SK-N-SH (cell line): ENCODE measurements at regions not wholly inside any gene's neighbourhood (a gene's known extent, or its start where the extent isn't known, plus 50 kb on each side); places are given as distances from the start of the nearest gene placed in this dataset.

Experiments used
- CTCF ChIA-PET: fragments of 300-600, 350-600 bp; formaldehyde crosslinking; extraction: SDS; loops from one replicate; lab custom pipeline; 2021; lab: Yijun Ruan, JAX
- POLR2A ChIA-PET: fragments of 350-600 bp; sonication (Branson Sonifier 250); formaldehyde crosslinking; extraction: SDS; loops from one replicate; lab custom pipeline; 2020; ENCODE audit warnings: antibody characterized with exemption, inconsistent platforms; lab: Yijun Ruan, JAX
- DNase-seq: peaks from one replicate; pipeline ENCODE4 v3.0.0; 2012
- H2AFZ ChIP-seq: fragments of 200-600 bp; sonication (generic); 2 replicates; pipeline ENCODE4 v1.8.1; 2016; ENCODE audit warnings: antibody characterized with exemption, mild to moderate bottlenecking, low read depth
- H3F3A ChIP-seq: fragments of 200-600 bp; sonication (generic); replicated peaks from 2 replicates; pipeline ENCODE3; 2016; ENCODE audit warnings: antibody characterized with exemption, mild to moderate bottlenecking; ENCODE audit not compliant: insufficient read depth
- H3K27ac ChIP-seq, 2 experiments: fragments of 200-500 bp in 1 of 2; fragments of 200-600 bp in 1 of 2; sonication (Bioruptor generic) in 1 of 2; sonication (generic), shearing (Covaris generic) in 1 of 2; 2 replicates each; pipeline versions ENCODE4 v1.5.1 to v1.6.1; 2014 to 2016; ENCODE audit warnings: low read depth in 2 of 2, inconsistent platforms in 1 of 2, low read length in 1 of 2, mild to moderate bottlenecking in 1 of 2, mixed read lengths in 1 of 2
- H3K27me3 ChIP-seq: fragments of 200-600 bp; sonication (generic), shearing (Covaris generic); 2 replicates; pipeline ENCODE4 v1.6.1; 2016; ENCODE audit warnings: mixed run types; ENCODE audit not compliant: insufficient read depth
- H3K36me3 ChIP-seq, 2 experiments: fragments of 200-500 bp in 1 of 2; fragments of 200-600 bp in 1 of 2; sonication (Bioruptor generic) in 1 of 2; sonication (generic) in 1 of 2; replicated peaks in 1 of 2; 2 replicates each; pipeline versions ENCODE3 to v1.5.1; 2014 to 2016; ENCODE audit warnings: low read length in 1 of 2, mild to moderate bottlenecking in 1 of 2; ENCODE audit not compliant: insufficient read depth in 2 of 2, control insufficient read depth in 1 of 2
- H3K4me1 ChIP-seq, 2 experiments: fragments of 200-500 bp in 1 of 2; fragments of 200-600 bp in 1 of 2; sonication (Bioruptor generic) in 1 of 2; sonication (generic), shearing (Covaris generic) in 1 of 2; 2 replicates each; pipeline versions ENCODE4 v1.5.1 to v1.6.1; 2014 to 2016; ENCODE audit warnings: low read depth in 1 of 2, low read length in 1 of 2, mixed run types in 1 of 2; ENCODE audit not compliant: insufficient read depth in 2 of 2, control insufficient read depth in 1 of 2
- H3K4me2 ChIP-seq: fragments of 200-600 bp; sonication (generic), shearing (Covaris generic); 2 replicates; pipeline ENCODE4 v1.6.1; 2017; ENCODE audit warnings: mixed run types
- H3K4me3 ChIP-seq, 2 experiments: fragments of 200-500 bp in 1 of 2; fragments of 200-600 bp in 1 of 2; sonication (Bioruptor generic) in 1 of 2; sonication (generic), shearing (Covaris generic) in 1 of 2; 2 replicates each; pipeline versions ENCODE4 v1.5.1 to v1.8.1; 2014 to 2016; ENCODE audit warnings: low read depth in 2 of 2, inconsistent platforms in 1 of 2, low read length in 1 of 2, mild to moderate bottlenecking in 1 of 2, mixed read lengths in 1 of 2, moderate library complexity in 1 of 2
- H3K79me2 ChIP-seq: fragments of 200-600 bp; sonication (generic); 2 replicates; pipeline ENCODE4 v1.8.1; 2017; ENCODE audit warnings: mild to moderate bottlenecking; ENCODE audit not compliant: insufficient read depth
- H3K9ac ChIP-seq: fragments of 200-600 bp; sonication (generic); 2 replicates; pipeline ENCODE4 v1.6.1; 2017; ENCODE audit warnings: mixed run types
- H3K9me2 ChIP-seq: fragments of 200-600 bp; sonication (generic); 2 replicates; pipeline ENCODE4 v1.6.1; 2017; ENCODE audit warnings: mixed run types
- H3K9me3 ChIP-seq: fragments of 200-600 bp; sonication (generic); 2 replicates; pipeline ENCODE4 v1.6.1; 2017; ENCODE audit warnings: mixed run types, mild to moderate bottlenecking, moderate library complexity
- H4K20me1 ChIP-seq: fragments of 200-600 bp; sonication (generic); 2 replicates; pipeline ENCODE4 v1.6.1; 2017; ENCODE audit warnings: mild to moderate bottlenecking, mixed run types; ENCODE audit not compliant: insufficient read depth
- CHD2 ChIP-seq: fragments of 150-350 bp; IDR thresholded peaks from 2 replicates; pipeline ENCODE4 v1.6.1; 2018; ENCODE audit warnings: low read length; ENCODE audit not compliant: partially characterized antibody
- CTCF ChIP-seq: fragments of 200-600 bp; sonication (generic); IDR thresholded peaks from 2 replicates; pipeline ENCODE4 v1.6.1; 2017; ENCODE audit warnings: antibody characterized with exemption, mild to moderate bottlenecking, moderate library complexity
- EP300 ChIP-seq, 2 experiments: IDR thresholded peaks; 2 replicates each; pipeline versions ENCODE4 v1.4.0 to v1.6.1; 2012; ENCODE audit warnings: borderline replicate concordance in 1 of 2, low read depth in 1 of 2, low read length in 1 of 2
- EZH2phosphoT487 ChIP-seq: fragments of 200-600 bp; sonication (generic); IDR thresholded peaks from 2 replicates; pipeline ENCODE4 v1.6.1; 2017; ENCODE audit warnings: low read depth, mixed run types, mild to moderate bottlenecking, antibody characterized with exemption, moderate library complexity, borderline replicate concordance
- FOXJ3 ChIP-seq: sonication (generic); formaldehyde crosslinking; IDR thresholded peaks from 2 replicates; pipeline ENCODE4 v1.5.1; 2020; ENCODE audit warnings: mild to moderate bottlenecking, missing genetic modification reagents
- FOXM1 ChIP-seq: IDR thresholded peaks from 2 replicates; pipeline ENCODE4 v1.4.0; 2012; ENCODE audit warnings: low read depth, mild to moderate bottlenecking
- GABPA ChIP-seq: IDR thresholded peaks from 2 replicates; pipeline ENCODE4 v1.4.0; 2012; ENCODE audit warnings: low read depth, mild to moderate bottlenecking
- GATA2 ChIP-seq: sonication (generic); formaldehyde crosslinking; IDR thresholded peaks from 2 replicates; pipeline ENCODE4 v1.5.0; 2020; ENCODE audit warnings: mild to moderate bottlenecking, missing genetic modification reagents
- JUND ChIP-seq: IDR thresholded peaks from 2 replicates; pipeline ENCODE4 v1.4.0; 2012
- MAX ChIP-seq: IDR thresholded peaks from 2 replicates; pipeline ENCODE4 v1.4.0; 2012; ENCODE audit warnings: low read depth
- MXI1 ChIP-seq: IDR thresholded peaks from 2 replicates; pipeline ENCODE4 v1.6.1; 2012; ENCODE audit warnings: mild to moderate bottlenecking, low read depth, low read length, improper control_type of control experiment
- NFIC ChIP-seq: IDR thresholded peaks from 2 replicates; pipeline ENCODE4 v1.4.0; 2012; ENCODE audit warnings: borderline replicate concordance
- PBX3 ChIP-seq: IDR thresholded peaks from 2 replicates; pipeline ENCODE4; 2012
- POLR2AphosphoS5 ChIP-seq: IDR thresholded peaks from 2 replicates; pipeline ENCODE4 v1.6.1; 2012; ENCODE audit warnings: low read depth, low read length
- RCOR1 ChIP-seq: fragments of 150-350 bp; IDR thresholded peaks from 2 replicates; pipeline ENCODE4 v1.6.1; 2017; ENCODE audit warnings: antibody characterized with exemption, low read length
- RFX5 ChIP-seq: IDR thresholded peaks from 2 replicates; pipeline ENCODE4 v1.6.1; 2012; ENCODE audit warnings: mild to moderate bottlenecking, improper control_type of control experiment, low read length
- SMC3 ChIP-seq: IDR thresholded peaks from 2 replicates; pipeline ENCODE4 v1.6.1; 2012; ENCODE audit warnings: low read depth, low read length, improper control_type of control experiment
- TAF1 ChIP-seq: IDR thresholded peaks from 2 replicates; pipeline ENCODE4 v1.6.1; 2012; ENCODE audit warnings: low read depth, mild to moderate bottlenecking, low read length, moderate library complexity, borderline replicate concordance
- TCF12 ChIP-seq: IDR thresholded peaks from 2 replicates; pipeline ENCODE4 v1.4.0; 2012
- USF1 ChIP-seq: IDR thresholded peaks from 2 replicates; pipeline ENCODE4 v1.4.0; 2012; ENCODE audit warnings: low read depth, borderline replicate concordance
- USF2 ChIP-seq: fragments of 150-350 bp; IDR thresholded peaks from 2 replicates; pipeline ENCODE4 v1.6.1; 2017; ENCODE audit warnings: antibody characterized with exemption, low read length, low read depth, borderline replicate concordance
- YY1 ChIP-seq: IDR thresholded peaks from 2 replicates; pipeline ENCODE4 v1.4.0; 2012; ENCODE audit warnings: low read depth, mild to moderate bottlenecking
- WGBS: methylation state at CpG from one replicate; pipeline ENCODE4 v1.1.6; 2017; ENCODE audit warnings: low lambda C conversion rate; 5-methylcytosine and 5-hydroxymethylcytosine counted together

- TF ChIP-seq SMC3, result no peak
- TF ChIP-seq MXI1, result no peak
- no peak for TF ChIP-seq EZH2phosphoT487
- TF ChIP-seq EP300 (IDR thresholded peaks at IDR 0.05; ENCODE audit: borderline replicate concordance in 1 of 2, low read depth in 1 of 2, low read length in 1 of 2), result no peak
- no peak for TF ChIP-seq TCF12
- TF ChIP-seq JUND, result no peak
- no peak for TF ChIP-seq YY1
- TF ChIP-seq MAX, result no peak
- TF ChIP-seq CHD2, result no peak
- no peak for TF ChIP-seq GATA2 (CRISPR knock-in tag)
- TF ChIP-seq FOXM1, result no peak
- no peak for TF ChIP-seq FOXJ3 (CRISPR knock-in tag)
Observed at GRCh38 chr1:187892683-187893039, 1063.9 kb downstream of the PLA2G4A start (continued).

GRCh38 chr1:187893471-187893870 lies 1064.7 kb downstream of the PLA2G4A start:
- Histone ChIP-seq H2AFZ (no peak overlapping the region), H3K36me3 (no peaks in the 10 kb centered on the region), H3K4me1 (peaks cover 0 to 7% of the 10 kb centered on the region in 2 experiments; a peak in 2 of 4 replicates), H3K27me3 (no peaks in the 10 kb centered on the region), H3K4me3 (no peak overlapping the region), H3K9me3 (no peaks in the 10 kb centered on the region), H3K9ac (no peak overlapping the region), H3K27ac (no peak overlapping the region), H4K20me1 (no peaks in the 10 kb centered on the region), H3K4me2 (no peak overlapping the region), H3F3A (no peaks in the 10 kb centered on the region), H3K79me2 (no peaks in the 10 kb centered on the region), H3K9me2 (no peaks in the 10 kb centered on the region)
- no peak for TF ChIP-seq YY1
- TF ChIP-seq MAX, result no peak
- no peak for TF ChIP-seq JUND
- no peak for TF ChIP-seq CTCF
- TF ChIP-seq EP300 (IDR thresholded peaks at IDR 0.05; ENCODE audit: borderline replicate concordance in 1 of 2, low read depth in 1 of 2, low read length in 1 of 2), result no peak
- POLR2A ChIA-PET, result no interaction called here
- no peak for DNase-seq
- 60% methylated on average over 2 of the region's 2 CpGs for WGBS
- CTCF ChIA-PET, result no interaction called here

GRCh38 chr1:187894349-187894748 lies 1065.6 kb downstream of the PLA2G4A start:
- CTCF ChIA-PET, result no interaction called here
- no peaks in the 10 kb centered on the region for H4K20me1 ChIP-seq
- no peaks in the 10 kb centered on the region for H3K9me3 ChIP-seq
- POLR2A ChIA-PET, result no interaction called here
- H3K36me3 ChIP-seq, result no peaks in the 10 kb centered on the region
- H3K9me2 ChIP-seq, result no peaks in the 10 kb centered on the region
- H3K9ac ChIP-seq, result no peak overlapping the region
- H3K4me3 ChIP-seq, result no peak overlapping the region
- H2AFZ ChIP-seq, result no peak overlapping the region
- 78% methylated on average over 3 of the region's 3 CpGs for WGBS
- peaks cover 0 to 7% of the 10 kb centered on the region in 2 experiments; a peak in 2 of 4 replicates for H3K4me1 ChIP-seq
- H3K27ac ChIP-seq, result no peak overlapping the region
- DNase-seq, result no peak
- H3K27me3 ChIP-seq, result no peaks in the 10 kb centered on the region
- no peak for TF ChIP-seq RCOR1
- no peak for TF ChIP-seq SMC3
- no peak for TF ChIP-seq RFX5
- no peak for TF ChIP-seq EZH2phosphoT487
- no peak for TF ChIP-seq POLR2AphosphoS5
- TF ChIP-seq JUND, result no peak
- TF ChIP-seq FOXJ3 (CRISPR knock-in tag), result no peak
- no peak for TF ChIP-seq EP300 (IDR thresholded peaks at IDR 0.05; ENCODE audit: borderline replicate concordance in 1 of 2, low read depth in 1 of 2, low read length in 1 of 2)
- TF ChIP-seq NFIC, result no peak
- TF ChIP-seq USF1, result no peak
- no peak for TF ChIP-seq GABPA
- TF ChIP-seq TCF12, result no peak
- no peak for TF ChIP-seq USF2
- TF ChIP-seq TAF1, result no peak
- TF ChIP-seq PBX3, result no peak
- no peaks in the 10 kb centered on the region for H3K79me2 ChIP-seq
- H3K4me2 ChIP-seq, result no peak overlapping the region
- H3F3A ChIP-seq, result no peaks in the 10 kb centered on the region
